GM21390 (cell line): ENCODE measurements at regions not wholly inside any gene's neighbourhood (a gene's known extent, or its start where the extent isn't known, plus 50 kb on each side); places are given as distances from the start of the nearest gene placed in this dataset.

ENCODE experiments used
- ATAC-seq: cut with Tn5 transposase; IDR thresholded peaks from one replicate; pipeline ENCODE4 v1.9.1; 2021; ENCODE audit not compliant: unreplicated experiment

- ATAC-seq, result no peak
These were observed 556.8 kb downstream of the NPHP4 start for GRCh38 chr1:5435414-5435813.

GRCh38 chr1:5432436-5432835 lies 559.8 kb downstream of the NPHP4 start:
- ATAC-seq, result no peak

- ATAC-seq, result no peak
These were observed 561.1 kb downstream of the NPHP4 start for GRCh38 chr1:5430911-5431697.

- no peak for ATAC-seq
These were observed 562.1 kb downstream of the NPHP4 start for GRCh38 chr1:5430136-5430535.

- no peak for ATAC-seq
These were observed 563.9 kb downstream of the NPHP4 start for GRCh38 chr1:5428351-5428750.

- no peak for ATAC-seq
These were observed 565.1 kb downstream of the NPHP4 start for GRCh38 chr1:5427026-5427613.

- ATAC-seq, result no peak
These were observed 567.2 kb downstream of the NPHP4 start for GRCh38 chr1:5424802-5425703.

GRCh38 chr1:5423109-5423508 lies 569.1 kb downstream of the NPHP4 start:
- no peak for ATAC-seq

- ATAC-seq, result no peak
These were observed 572.7 kb downstream of the NPHP4 start for GRCh38 chr1:5419501-5419900.

- ATAC-seq, result no peak
These were observed 575.7 kb downstream of the NPHP4 start for GRCh38 chr1:5416518-5416917.

GRCh38 chr1:5415606-5416005 lies 576.6 kb downstream of the NPHP4 start:
- ATAC-seq, result no peak

- no peak for ATAC-seq
These were observed 581.6 kb downstream of the NPHP4 start for GRCh38 chr1:5410652-5411051.

- ATAC-seq, result no peak
These were observed 583.8 kb downstream of the NPHP4 start for GRCh38 chr1:5408401-5408800.

- no peak for ATAC-seq
These were observed 587.0 kb downstream of the NPHP4 start for GRCh38 chr1:5405263-5405662.

GRCh38 chr1:5404412-5405203 lies 587.6 kb downstream of the NPHP4 start:
- no peak for ATAC-seq

- ATAC-seq, result no peak
These were observed 588.3 kb downstream of the NPHP4 start for GRCh38 chr1:5403935-5404334.

- no peak for ATAC-seq
These were observed 589.6 kb downstream of the NPHP4 start for GRCh38 chr1:5402618-5403017.

- no peak for ATAC-seq
These were observed 592.5 kb downstream of the NPHP4 start for GRCh38 chr1:5399771-5400170.

- ATAC-seq, result no peak
These were observed 595.6 kb downstream of the NPHP4 start for GRCh38 chr1:5396593-5396992.

GRCh38 chr1:5394111-5394510 lies 598.1 kb downstream of the NPHP4 start:
- no peak for ATAC-seq

- ATAC-seq, result no peak
These were observed 598.6 kb downstream of the NPHP4 start for GRCh38 chr1:5393603-5394002.
